ENCODE measurements at regions not wholly inside any gene's neighbourhood (a gene's known extent, or its start where the extent isn't known, plus 50 kb on each side); places are given as distances from the start of the nearest gene placed in this dataset.

DNA sequence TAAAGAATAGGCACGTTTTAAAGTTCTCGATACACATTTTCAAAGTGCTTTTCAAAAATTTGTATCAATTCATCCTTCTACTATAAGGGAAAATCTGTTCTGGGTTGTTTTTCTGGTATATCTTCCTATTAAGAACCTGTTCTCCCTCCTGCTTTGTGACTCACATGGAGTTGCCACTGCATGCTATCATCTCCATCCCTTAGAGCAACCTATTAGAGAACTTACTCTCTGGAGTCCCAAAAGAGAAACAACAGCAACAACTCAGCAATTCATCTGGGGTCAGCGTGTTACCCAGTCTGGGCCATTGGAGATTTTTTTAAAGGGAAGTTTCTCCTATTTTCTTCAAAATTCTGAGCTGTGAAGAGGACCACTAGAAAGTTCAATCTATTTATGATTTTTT is 227.4 kb downstream of the HLX start:
- no peak for TF ChIP-seq EZH2 (IDR thresholded peaks at IDR 0.05; ENCODE audit: insufficient read depth, poor library complexity, severe bottlenecking)
- TF ChIP-seq EZH2phosphoT487 (IDR thresholded peaks at IDR 0.05; ENCODE audit: insufficient read depth, low read depth), result no peak
